SU-DHL-6 (cell line): ENCODE measurements at regions not wholly inside any gene's neighbourhood (a gene's known extent, or its start where the extent isn't known, plus 50 kb on each side); places are given as distances from the start of the nearest gene placed in this dataset.
A peak's percentile ranks its signal among the peaks of the same experiment; 100 is the strongest.

Experiments used
- H2AFZ ChIP-seq: fragments of 200-600 bp; sonication (generic); 2 replicates; pipeline ENCODE4 v1.6.1; 2014; ENCODE audit warnings: low read depth, mild to moderate bottlenecking, moderate library complexity, mixed read lengths, antibody characterized with exemption, low read length; ENCODE audit not compliant: severe bottlenecking
- H3F3A ChIP-seq: fragments of 200-600 bp; shearing (Covaris generic); 2 replicates; pipeline ENCODE4 v1.6.0; 2016; ENCODE audit warnings: antibody characterized with exemption, mild to moderate bottlenecking; ENCODE audit not compliant: insufficient read depth
- H3K27ac ChIP-seq: fragments of 200-600 bp; sonication (generic); 2 replicates; pipeline ENCODE4 v1.5.1; 2016; ENCODE audit warnings: low read depth, mild to moderate bottlenecking, low read length, moderate library complexity, mixed read lengths
- H3K27me3 ChIP-seq: fragments of 200-600 bp; sonication (generic), shearing (Covaris generic); 2 replicates; pipeline ENCODE4 v1.6.0; 2014; ENCODE audit warnings: mild to moderate bottlenecking, low read length
- H3K36me3 ChIP-seq: fragments of 200-600 bp; sonication (generic); 2 replicates; pipeline ENCODE4 v1.6.1; 2014; ENCODE audit warnings: mild to moderate bottlenecking, low read length, mixed read lengths
- H3K4me2 ChIP-seq: fragments of 300-600, 200-600 bp; shearing (Covaris generic), sonication (generic); 2 replicates; pipeline ENCODE4 v1.6.0; 2014; ENCODE audit warnings: low read length, low read depth, mild to moderate bottlenecking; ENCODE audit not compliant: poor library complexity, severe bottlenecking
- H3K4me3 ChIP-seq: fragments of 200-600 bp; sonication (generic); 2 replicates; pipeline ENCODE4 v1.5.1; 2014; ENCODE audit warnings: antibody characterized with exemption, low read length, mild to moderate bottlenecking, mixed read lengths; ENCODE audit not compliant: insufficient read depth, poor library complexity, severe bottlenecking
- H3K79me2 ChIP-seq: fragments of 200-600 bp; sonication (generic); 2 replicates; pipeline ENCODE4 v1.6.1; 2014; ENCODE audit warnings: mild to moderate bottlenecking, low read length, moderate library complexity; ENCODE audit not compliant: insufficient read depth
- H3K9ac ChIP-seq: fragments of 200-600 bp; sonication (generic); 2 replicates; pipeline ENCODE4 v1.7.0; 2014; ENCODE audit warnings: mild to moderate bottlenecking, low read length
- H3K9me2 ChIP-seq: fragments of 200-600 bp; sonication (generic); replicated peaks from 2 replicates; pipeline ENCODE4 v1.6.1; 2014; ENCODE audit warnings: low read length; ENCODE audit not compliant: insufficient read depth
- H3K9me3 ChIP-seq: fragments of 200-600 bp; sonication (generic); 2 replicates; pipeline ENCODE4 v1.6.1; 2014; ENCODE audit warnings: low read length, mixed read lengths; ENCODE audit not compliant: insufficient read depth
- H4K20me1 ChIP-seq: fragments of 200-600 bp; sonication (generic); 2 replicates; pipeline ENCODE4 v1.6.1; 2014; ENCODE audit warnings: low read depth, mild to moderate bottlenecking, antibody characterized with exemption, low read length, moderate library complexity, mixed read lengths
- EZH2phosphoT487 ChIP-seq: fragments of 200-600 bp; sonication (generic), shearing (Covaris generic); conservative IDR thresholded peaks from 2 replicates; pipeline ENCODE4 v1.6.1; 2018; ENCODE audit warnings: mild to moderate bottlenecking, antibody characterized with exemption, low read length, moderate library complexity, mixed read lengths
- TF ChIP-seq, protein P1 (sequence below): fragments of 200-600 bp; sonication (generic); IDR thresholded peaks from one replicate; pipeline ENCODE4 v1.5.1; 2017; ENCODE audit warnings: antibody characterized with exemption, mild to moderate bottlenecking, low read length, moderate library complexity; ENCODE audit not compliant: insufficient read depth, poor library complexity, severe bottlenecking

DNA sequence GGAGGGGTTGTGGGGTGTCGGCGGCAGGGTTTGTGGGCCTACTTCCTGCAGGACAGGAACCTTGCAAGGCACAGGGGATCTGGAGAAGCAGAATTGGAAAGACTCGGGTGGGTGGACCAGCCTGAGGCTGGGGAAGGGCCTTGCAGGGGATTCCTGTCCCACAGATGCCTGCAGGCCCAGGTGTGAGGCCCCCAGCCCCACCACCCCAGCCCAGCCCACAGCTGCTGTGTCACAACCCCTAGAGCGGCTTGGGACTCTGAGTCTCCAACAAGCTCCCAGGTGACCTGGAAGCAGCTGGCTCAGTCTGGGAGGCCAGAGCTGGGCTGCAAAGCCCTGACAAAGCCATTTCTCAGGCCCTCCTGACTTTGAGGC is 93.1 kb downstream of the ZFP36L2 start:
- H3K27me3 ChIP-seq = no peaks in the 10 kb centered on the region
- no peak overlapping the region for H2AFZ ChIP-seq
- no peaks in the 10 kb centered on the region for H3K79me2 ChIP-seq
- H3K9me2 ChIP-seq = no peaks in the 10 kb centered on the region
- no peaks in the 10 kb centered on the region for H3K9me3 ChIP-seq
- H4K20me1 ChIP-seq = no peaks in the 10 kb centered on the region
- no peaks in the 10 kb centered on the region for H3K36me3 ChIP-seq
- TF ChIP-seq EZH2phosphoT487 = no peak
- TF ChIP-seq, protein P1, sequence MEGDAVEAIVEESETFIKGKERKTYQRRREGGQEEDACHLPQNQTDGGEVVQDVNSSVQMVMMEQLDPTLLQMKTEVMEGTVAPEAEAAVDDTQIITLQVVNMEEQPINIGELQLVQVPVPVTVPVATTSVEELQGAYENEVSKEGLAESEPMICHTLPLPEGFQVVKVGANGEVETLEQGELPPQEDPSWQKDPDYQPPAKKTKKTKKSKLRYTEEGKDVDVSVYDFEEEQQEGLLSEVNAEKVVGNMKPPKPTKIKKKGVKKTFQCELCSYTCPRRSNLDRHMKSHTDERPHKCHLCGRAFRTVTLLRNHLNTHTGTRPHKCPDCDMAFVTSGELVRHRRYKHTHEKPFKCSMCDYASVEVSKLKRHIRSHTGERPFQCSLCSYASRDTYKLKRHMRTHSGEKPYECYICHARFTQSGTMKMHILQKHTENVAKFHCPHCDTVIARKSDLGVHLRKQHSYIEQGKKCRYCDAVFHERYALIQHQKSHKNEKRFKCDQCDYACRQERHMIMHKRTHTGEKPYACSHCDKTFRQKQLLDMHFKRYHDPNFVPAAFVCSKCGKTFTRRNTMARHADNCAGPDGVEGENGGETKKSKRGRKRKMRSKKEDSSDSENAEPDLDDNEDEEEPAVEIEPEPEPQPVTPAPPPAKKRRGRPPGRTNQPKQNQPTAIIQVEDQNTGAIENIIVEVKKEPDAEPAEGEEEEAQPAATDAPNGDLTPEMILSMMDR = no peak
- H3K4me2 ChIP-seq = peak overlapping the region; percentile 57
- peak overlapping the region; percentile 60 for H3K9ac ChIP-seq
- no peak overlapping the region for H3K4me3 ChIP-seq
- H3F3A ChIP-seq = peaks cover 62% of the 10 kb centered on the region
- H3K27ac ChIP-seq = peak overlapping the region; percentile 95

DNA sequence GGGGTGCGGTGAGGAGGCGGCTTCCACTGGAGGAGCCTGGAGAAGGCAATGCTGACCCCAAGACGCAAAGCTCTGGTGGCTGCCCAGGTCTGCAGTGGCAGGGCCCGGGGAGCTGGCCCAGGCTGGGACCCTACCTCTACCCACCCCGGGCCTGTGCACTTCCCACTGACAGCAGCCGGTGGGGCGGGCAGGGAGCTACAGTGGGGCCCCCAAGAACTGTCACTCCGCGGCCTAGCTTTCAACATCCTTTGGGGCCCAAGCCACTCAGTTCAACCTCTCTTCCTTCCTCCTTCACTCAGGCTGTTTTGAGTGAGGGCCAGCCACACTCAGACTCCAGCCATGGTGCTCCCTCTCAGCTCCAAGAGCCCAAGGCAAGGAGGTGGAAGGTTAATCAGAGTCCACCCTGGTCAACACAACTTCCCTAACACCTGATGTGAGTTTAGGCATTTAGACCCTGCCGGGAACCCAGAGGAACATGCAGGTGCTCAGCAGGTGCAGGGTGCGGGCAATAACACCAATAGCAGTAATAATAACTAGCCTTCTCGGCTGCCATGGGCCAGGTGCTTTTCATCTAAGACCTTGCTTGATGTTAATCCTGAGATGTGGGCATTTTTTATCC is 93.6 kb downstream of the ZFP36L2 start:
- no peak overlapping the region for H2AFZ ChIP-seq
- peak overlapping the region; percentile 57 for H3K4me2 ChIP-seq
- no peak overlapping the region for H3K4me3 ChIP-seq
- no peaks in the 10 kb centered on the region for H3K79me2 ChIP-seq
- no peaks in the 10 kb centered on the region for H4K20me1 ChIP-seq
- TF ChIP-seq, protein P1 = no peak
- no peak for TF ChIP-seq EZH2phosphoT487
- H3F3A ChIP-seq = peaks cover 61% of the 10 kb centered on the region
- H3K9me3 ChIP-seq = no peaks in the 10 kb centered on the region
- peak overlapping the region; percentile 95 for H3K27ac ChIP-seq
- no peaks in the 10 kb centered on the region for H3K27me3 ChIP-seq
- H3K9ac ChIP-seq = peak overlapping the region; percentile 60
- H3K36me3 ChIP-seq = no peaks in the 10 kb centered on the region
- H3K9me2 ChIP-seq = no peaks in the 10 kb centered on the region

DNA sequence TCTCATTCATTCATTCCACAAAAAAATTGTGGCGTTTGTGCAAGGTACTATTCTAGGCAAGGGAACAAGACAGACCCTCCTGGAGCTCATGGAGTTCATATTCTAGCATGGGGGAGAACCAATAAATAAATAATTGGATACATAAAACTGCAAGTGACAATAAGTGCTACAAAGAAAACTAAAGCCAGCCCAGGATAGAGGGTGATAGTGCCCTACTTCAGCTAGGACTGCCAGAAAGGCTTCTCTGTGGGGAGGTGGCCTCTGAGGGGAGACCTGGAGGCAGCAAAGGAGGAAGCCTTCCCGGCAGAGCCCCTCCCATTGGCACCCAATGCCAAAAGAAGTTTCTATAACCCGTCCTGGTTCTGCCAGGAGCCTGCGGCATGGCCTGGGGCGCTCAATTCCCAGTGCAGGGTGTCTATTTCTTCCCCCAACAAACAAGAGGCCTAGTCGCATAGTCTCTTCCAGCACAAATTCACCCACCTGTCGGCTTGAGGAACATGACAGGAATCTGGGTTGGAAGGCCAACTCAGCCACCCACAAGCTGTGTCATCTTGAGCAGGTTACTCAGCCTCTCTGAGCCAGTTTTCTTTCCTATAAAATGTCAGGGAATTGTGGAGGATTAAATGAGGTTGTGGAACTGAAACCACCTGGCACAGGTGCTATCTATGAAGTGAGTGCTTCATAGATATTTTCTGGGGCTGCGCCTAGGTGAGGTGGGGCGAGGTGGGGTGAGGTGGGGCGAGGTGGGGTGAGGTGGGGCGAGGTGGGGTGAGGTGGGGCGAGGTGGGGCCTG is 94.3 kb downstream of the ZFP36L2 start:
- H3K9me3 ChIP-seq = no peaks in the 10 kb centered on the region
- TF ChIP-seq, protein P1 = no peak
- TF ChIP-seq EZH2phosphoT487 = no peak
- H3F3A ChIP-seq = peaks cover 54% of the 10 kb centered on the region
- H3K27me3 ChIP-seq = no peaks in the 10 kb centered on the region
- H3K36me3 ChIP-seq = no peaks in the 10 kb centered on the region
- peak overlapping the region; percentile 60 for H3K9ac ChIP-seq
- H2AFZ ChIP-seq = no peak overlapping the region
- no peaks in the 10 kb centered on the region for H3K9me2 ChIP-seq
- peak overlapping the region; percentile 57 for H3K4me2 ChIP-seq
- peak overlapping the region; percentile 23 for H3K4me3 ChIP-seq
- no peaks in the 10 kb centered on the region for H3K79me2 ChIP-seq
- H3K27ac ChIP-seq = peak overlapping the region; percentile 95
- H4K20me1 ChIP-seq = no peaks in the 10 kb centered on the region
